ENCODE measurements at regions not wholly inside any gene's neighbourhood (a gene's known extent, or its start where the extent isn't known, plus 50 kb on each side); places are given as distances from the start of the nearest gene placed in this dataset.

DNA sequence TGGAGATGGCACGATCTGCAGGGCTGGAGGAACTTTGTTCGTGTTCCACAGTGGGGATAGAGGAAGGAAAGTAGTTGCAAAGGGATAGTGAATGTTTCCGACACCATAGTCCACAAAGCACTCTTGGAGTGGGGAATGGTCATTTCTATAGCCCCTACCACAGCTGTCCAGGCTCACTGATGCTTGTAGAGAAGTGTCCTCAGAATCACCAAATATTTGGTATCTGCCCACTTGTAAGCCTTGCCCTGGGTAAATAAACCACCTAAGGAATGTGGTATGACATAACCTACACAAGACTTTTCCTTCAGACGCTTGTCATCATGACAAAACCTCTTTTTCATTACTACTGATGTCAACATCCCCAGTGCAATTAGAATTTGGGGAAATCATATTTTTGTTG, 686.5 kb upstream of the ARGLU1 start:
- ChIA-PET POLR2A (ENCODE audit: unreplicated experiment) (no interaction called here), CTCF (no interaction called here)
- BruUV-seq (replicated peaks), result no TSS peak

DNA sequence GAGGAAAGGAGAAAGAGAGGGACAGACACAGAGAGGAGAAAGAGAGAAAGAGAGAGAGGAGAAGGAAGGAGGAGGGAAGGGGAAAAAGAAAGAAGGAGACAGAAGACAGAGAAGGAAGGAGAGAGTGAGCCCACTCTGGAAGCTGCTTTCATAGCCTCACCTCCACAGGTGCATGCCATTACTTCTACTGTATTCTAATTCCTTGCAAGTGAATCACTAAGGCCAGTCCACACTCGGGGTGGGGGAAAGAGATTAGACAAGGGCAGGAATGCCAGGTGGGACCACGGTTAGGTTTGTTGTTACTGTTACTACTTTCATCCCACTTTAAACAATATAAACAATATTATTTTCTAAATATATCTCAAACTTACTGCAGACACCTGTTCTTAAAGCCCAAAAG, 684.5 kb upstream of the ARGLU1 start:
- H3K4me2 ChIP-seq, result no peak overlapping the region
- H3F3A ChIP-seq (ENCODE audit: insufficient read depth, low read depth), result no peaks in the 10 kb centered on the region
- H3K4me1 ChIP-seq (replicated peaks; ENCODE audit: insufficient read depth), result peaks cover 16% of the 10 kb centered on the region
- H3K27me3 ChIP-seq (ENCODE audit: insufficient read depth, low read depth), result no peaks in the 10 kb centered on the region
- H3K9me2 ChIP-seq (ENCODE audit: insufficient read depth), result no peaks in the 10 kb centered on the region
- no peaks in the 10 kb centered on the region for H3K36me3 ChIP-seq (ENCODE audit: low read depth)
- intact Hi-C loops (cut with micrococcal nuclease; ENCODE audit: unreplicated experiment), result no loop called here
- H3K9me3 ChIP-seq (ENCODE audit: insufficient read depth, low read depth), result no peaks in the 10 kb centered on the region; the same call in 1 of the 2 replicates
- peak in 1 of 2 experiments; percentile 19 for DNase-seq
- H2AFZ ChIP-seq, result no peak overlapping the region
- POLR2A ChIA-PET (ENCODE audit: unreplicated experiment), result no interaction called here
- CTCF ChIA-PET, result no interaction called here
- no peak overlapping the region for H3K27ac ChIP-seq
- H4K20me1 ChIP-seq (ENCODE audit: insufficient read depth), result no peaks in the 10 kb centered on the region
- TF ChIP-seq, protein P1, sequence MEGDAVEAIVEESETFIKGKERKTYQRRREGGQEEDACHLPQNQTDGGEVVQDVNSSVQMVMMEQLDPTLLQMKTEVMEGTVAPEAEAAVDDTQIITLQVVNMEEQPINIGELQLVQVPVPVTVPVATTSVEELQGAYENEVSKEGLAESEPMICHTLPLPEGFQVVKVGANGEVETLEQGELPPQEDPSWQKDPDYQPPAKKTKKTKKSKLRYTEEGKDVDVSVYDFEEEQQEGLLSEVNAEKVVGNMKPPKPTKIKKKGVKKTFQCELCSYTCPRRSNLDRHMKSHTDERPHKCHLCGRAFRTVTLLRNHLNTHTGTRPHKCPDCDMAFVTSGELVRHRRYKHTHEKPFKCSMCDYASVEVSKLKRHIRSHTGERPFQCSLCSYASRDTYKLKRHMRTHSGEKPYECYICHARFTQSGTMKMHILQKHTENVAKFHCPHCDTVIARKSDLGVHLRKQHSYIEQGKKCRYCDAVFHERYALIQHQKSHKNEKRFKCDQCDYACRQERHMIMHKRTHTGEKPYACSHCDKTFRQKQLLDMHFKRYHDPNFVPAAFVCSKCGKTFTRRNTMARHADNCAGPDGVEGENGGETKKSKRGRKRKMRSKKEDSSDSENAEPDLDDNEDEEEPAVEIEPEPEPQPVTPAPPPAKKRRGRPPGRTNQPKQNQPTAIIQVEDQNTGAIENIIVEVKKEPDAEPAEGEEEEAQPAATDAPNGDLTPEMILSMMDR (conservative IDR thresholded peaks at IDR 0.05), result no peak
- no peak for TF ChIP-seq EZH2 (IDR thresholded peaks at IDR 0.05; ENCODE audit: low read depth)
- no peak overlapping the region for H3K4me3 ChIP-seq
- H3K79me2 ChIP-seq (ENCODE audit: low read depth), result no peaks in the 10 kb centered on the region
- BruUV-seq (replicated peaks), result no TSS peak

More for the DNA sequence above, 686.5 kb upstream of the ARGLU1 start:
- Histone ChIP-seq H3K9me3 (ENCODE audit: insufficient read depth, low read depth) (no peaks in the 10 kb centered on the region; the same call in 1 of the 2 replicates), H3K9me2 (ENCODE audit: insufficient read depth) (no peaks in the 10 kb centered on the region), H2AFZ (no peak overlapping the region), H3K4me2 (no peak overlapping the region), H3K36me3 (ENCODE audit: low read depth) (no peaks in the 10 kb centered on the region), H4K20me1 (ENCODE audit: insufficient read depth) (no peaks in the 10 kb centered on the region), H3K4me3 (no peak overlapping the region), H3F3A (ENCODE audit: insufficient read depth, low read depth) (no peaks in the 10 kb centered on the region), H3K79me2 (ENCODE audit: low read depth) (no peaks in the 10 kb centered on the region), H3K4me1 (replicated peaks; ENCODE audit: insufficient read depth) (peaks cover 24% of the 10 kb centered on the region), H3K27ac (no peak overlapping the region), H3K27me3 (ENCODE audit: insufficient read depth, low read depth) (no peaks in the 10 kb centered on the region)
- TF ChIP-seq EZH2 (IDR thresholded peaks at IDR 0.05; ENCODE audit: low read depth), result no peak
- TF ChIP-seq, protein P1 (conservative IDR thresholded peaks at IDR 0.05), result no peak
- DNase-seq, result no peak
- intact Hi-C loops (cut with micrococcal nuclease; ENCODE audit: unreplicated experiment), result no loop called here

DNA sequence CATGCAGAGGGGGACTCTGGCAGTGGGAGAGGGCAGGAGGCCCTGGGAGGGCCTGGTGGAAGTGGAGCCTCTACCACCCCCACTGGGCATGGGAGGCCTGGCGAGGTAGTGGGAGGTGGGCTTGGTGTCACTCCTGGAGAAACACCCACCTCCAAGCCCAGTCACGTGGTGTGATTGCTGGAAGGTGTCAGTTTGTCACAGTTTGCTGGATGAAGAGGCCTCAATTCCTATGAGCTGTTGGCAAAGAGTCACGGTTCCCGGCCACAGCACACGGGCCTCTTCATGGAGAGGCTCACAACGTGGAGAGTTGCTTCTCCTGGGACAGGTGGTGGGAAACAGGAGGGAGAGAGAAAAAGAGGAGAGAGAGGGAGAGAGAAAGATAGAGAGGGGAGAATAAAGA, 684.1 kb upstream of the ARGLU1 start:
- no peaks in the 10 kb centered on the region for H3K27me3 ChIP-seq (ENCODE audit: insufficient read depth, low read depth)
- H3F3A ChIP-seq (ENCODE audit: insufficient read depth, low read depth), result no peaks in the 10 kb centered on the region
- H3K4me1 ChIP-seq (replicated peaks; ENCODE audit: insufficient read depth), result peaks cover 16% of the 10 kb centered on the region
- intact Hi-C loops (cut with micrococcal nuclease; ENCODE audit: unreplicated experiment), result no loop called here
- no peak overlapping the region for H3K4me3 ChIP-seq
- H3K27ac ChIP-seq, result no peak overlapping the region
- no peak overlapping the region for H3K4me2 ChIP-seq
- no peaks in the 10 kb centered on the region for H4K20me1 ChIP-seq (ENCODE audit: insufficient read depth)
- H3K9me3 ChIP-seq (ENCODE audit: insufficient read depth, low read depth), result no peaks in the 10 kb centered on the region; the same call in 1 of the 2 replicates
- H3K79me2 ChIP-seq (ENCODE audit: low read depth), result no peaks in the 10 kb centered on the region
- TF ChIP-seq, protein P1 (conservative IDR thresholded peaks at IDR 0.05), result no peak
- no peak for TF ChIP-seq EZH2 (IDR thresholded peaks at IDR 0.05; ENCODE audit: low read depth)
- BruUV-seq (replicated peaks), result TSS peak; percentile 55
- no peaks in the 10 kb centered on the region for H3K9me2 ChIP-seq (ENCODE audit: insufficient read depth)
- CTCF ChIA-PET, result no interaction called here
- no peak overlapping the region for H2AFZ ChIP-seq
- POLR2A ChIA-PET (ENCODE audit: unreplicated experiment), result no interaction called here
- no peak for DNase-seq
- H3K36me3 ChIP-seq (ENCODE audit: low read depth), result no peaks in the 10 kb centered on the region
